Kidney (tissue), 13 donors: ENCODE measurements at regions not wholly inside any gene's neighbourhood (a gene's known extent, or its start where the extent isn't known, plus 50 kb on each side); places are given as distances from the start of the nearest gene placed in this dataset.
"Not testable (repeated sequence)": the region's sequence is repeated elsewhere in the genome, so short reads cannot be mapped to it uniquely, and the experiment has no call there.

Experiments used
- DNase-seq, 5 donors: peaks; one replicate each; pipeline ENCODE4 v3.0.0-alpha.2; 2013 to 2020
- FAIRE-seq: peaks from 2 replicates; lab custom pipeline; 2012; peaks lifted over from hg19 to GRCh38; lab: Jason Lieb, UNC
- H3K27ac ChIP-seq, 2 donors: one replicate each; pipeline ENCODE4 v1.7.0; 2013; ENCODE audit warnings: low read depth in 2 of 2, low read length in 2 of 2, inconsistent platforms in 1 of 2
- H3K27me3 ChIP-seq: one replicate; pipeline ENCODE4 v1.7.1; 2013; ENCODE audit warnings: low read length, inconsistent platforms; ENCODE audit not compliant: control insufficient read depth, insufficient read depth
- H3K36me3 ChIP-seq, 3 donors: one replicate each; pipeline versions ENCODE4 v1.7.0 to v1.7.1; 2013; ENCODE audit warnings: low read length in 3 of 3, control low read depth in 1 of 3, inconsistent platforms in 1 of 3; ENCODE audit not compliant: insufficient read depth in 3 of 3, control insufficient read depth in 2 of 3
- H3K4me1 ChIP-seq, 3 donors: one replicate each; pipeline versions ENCODE4 v1.7.0 to v1.7.1; 2013; ENCODE audit warnings: low read length in 3 of 3, inconsistent platforms in 1 of 3, low read depth in 1 of 3; ENCODE audit not compliant: control insufficient read depth in 2 of 3, insufficient read depth in 2 of 3
- H3K4me3 ChIP-seq, 3 donors: one replicate each; pipeline versions ENCODE4 v1.7.0 to v1.8.1; 2013; ENCODE audit warnings: low read length in 3 of 3, control low read depth in 1 of 3, inconsistent platforms in 1 of 3
- H3K9ac ChIP-seq, 3 donors: one replicate each; pipeline versions ENCODE4 v1.7.0 to v1.7.1; 2013; ENCODE audit warnings: low read length in 3 of 3, control low read depth in 1 of 3, inconsistent platforms in 1 of 3
- H3K9me3 ChIP-seq, 3 donors: one replicate each; pipeline versions ENCODE4 v1.7.0 to v1.7.1; 2013; ENCODE audit warnings: low read length in 3 of 3, control low read depth in 1 of 3, inconsistent platforms in 1 of 3; ENCODE audit not compliant: control insufficient read depth in 2 of 3, insufficient read depth in 1 of 3
- intact Hi-C: fragments of 100-400 bp; cut with DNase I; formaldehyde crosslinking; loops from one replicate; pipeline ENCODE4 v1.11.1; 2022
- TF ChIP-seq, protein P1 (sequence below): IDR thresholded peaks from 3 replicates; pipeline ENCODE4 v1.5.1; 2012; ENCODE audit warnings: mild to moderate bottlenecking, moderate library complexity, borderline replicate concordance; ENCODE audit not compliant: insufficient read depth; ENCODE audit errors: extremely low read depth
- donor health status: control.
- donor health status: control.
- donor health status: control.
- donor health status: control.
- donor health status: control.
- donor health status: DM: yes; HTN: yes; CAD: no.
- donor health status: Normal renal cell carcinoma (clear cell type).

DNA sequence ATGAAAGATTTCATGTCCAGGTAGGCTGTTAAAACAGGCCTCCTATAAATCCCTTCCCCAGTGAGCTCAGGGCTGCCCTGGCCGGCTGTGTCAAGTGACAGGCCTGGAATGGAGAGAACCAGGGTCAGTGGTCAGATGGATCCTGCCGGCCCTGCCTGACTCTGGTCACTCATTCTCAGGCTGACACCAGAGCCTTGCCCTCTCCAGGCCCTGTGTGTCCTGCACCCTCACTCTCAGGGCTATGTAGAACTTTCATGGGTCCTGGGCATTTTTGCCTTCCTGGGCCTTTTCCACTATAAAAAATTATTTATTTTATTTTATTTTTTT lies 82.0 kb upstream of the RGPD5 start:
- Histone ChIP-seq H3K36me3 (no peaks in the 10 kb centered on the region), H3K27ac (no peak overlapping the region), H3K9ac (no peak overlapping the region), H3K9me3 (no peaks in the 10 kb centered on the region), H3K4me1 (no peaks in the 10 kb centered on the region), H3K27me3 (no peaks in the 10 kb centered on the region), H3K4me3 (no peak overlapping the region)
- no peak for DNase-seq
- no peak for FAIRE-seq
- intact Hi-C loops: no loop called here
- TF ChIP-seq, protein P1, sequence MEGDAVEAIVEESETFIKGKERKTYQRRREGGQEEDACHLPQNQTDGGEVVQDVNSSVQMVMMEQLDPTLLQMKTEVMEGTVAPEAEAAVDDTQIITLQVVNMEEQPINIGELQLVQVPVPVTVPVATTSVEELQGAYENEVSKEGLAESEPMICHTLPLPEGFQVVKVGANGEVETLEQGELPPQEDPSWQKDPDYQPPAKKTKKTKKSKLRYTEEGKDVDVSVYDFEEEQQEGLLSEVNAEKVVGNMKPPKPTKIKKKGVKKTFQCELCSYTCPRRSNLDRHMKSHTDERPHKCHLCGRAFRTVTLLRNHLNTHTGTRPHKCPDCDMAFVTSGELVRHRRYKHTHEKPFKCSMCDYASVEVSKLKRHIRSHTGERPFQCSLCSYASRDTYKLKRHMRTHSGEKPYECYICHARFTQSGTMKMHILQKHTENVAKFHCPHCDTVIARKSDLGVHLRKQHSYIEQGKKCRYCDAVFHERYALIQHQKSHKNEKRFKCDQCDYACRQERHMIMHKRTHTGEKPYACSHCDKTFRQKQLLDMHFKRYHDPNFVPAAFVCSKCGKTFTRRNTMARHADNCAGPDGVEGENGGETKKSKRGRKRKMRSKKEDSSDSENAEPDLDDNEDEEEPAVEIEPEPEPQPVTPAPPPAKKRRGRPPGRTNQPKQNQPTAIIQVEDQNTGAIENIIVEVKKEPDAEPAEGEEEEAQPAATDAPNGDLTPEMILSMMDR: no peak

DNA sequence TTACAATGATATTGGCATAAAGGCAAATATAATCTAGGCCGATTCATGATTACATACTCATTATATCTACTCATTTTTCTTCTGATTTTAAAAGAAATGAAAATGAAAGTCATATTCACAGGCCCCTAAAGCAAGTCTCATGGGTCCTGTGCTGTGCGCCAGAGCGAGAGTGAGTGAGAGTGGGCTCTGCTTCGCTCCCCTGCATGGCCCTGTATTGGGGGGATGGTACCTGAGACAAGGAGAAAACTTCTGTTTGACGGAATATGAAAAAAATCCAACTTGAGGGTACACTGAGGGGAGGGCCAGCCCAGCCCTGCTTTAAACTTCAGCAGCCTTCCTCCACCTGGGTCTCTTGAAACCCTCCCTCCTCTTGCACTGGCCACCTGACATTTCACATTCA lies 81.4 kb upstream of the RGPD5 start:
- Histone ChIP-seq H3K4me1 (no peaks in the 10 kb centered on the region), H3K4me3 (no peak overlapping the region), H3K9me3 (no peaks in the 10 kb centered on the region), H3K27ac (no peak overlapping the region), H3K36me3 (no peaks in the 10 kb centered on the region), H3K27me3 (no peaks in the 10 kb centered on the region), H3K9ac (no peak overlapping the region)
- FAIRE-seq (no peak), DNase-seq (peak in 1 of 5 donors; percentile 21)
- TF ChIP-seq, protein P1: no peak
- intact Hi-C loops: no loop called here

DNA sequence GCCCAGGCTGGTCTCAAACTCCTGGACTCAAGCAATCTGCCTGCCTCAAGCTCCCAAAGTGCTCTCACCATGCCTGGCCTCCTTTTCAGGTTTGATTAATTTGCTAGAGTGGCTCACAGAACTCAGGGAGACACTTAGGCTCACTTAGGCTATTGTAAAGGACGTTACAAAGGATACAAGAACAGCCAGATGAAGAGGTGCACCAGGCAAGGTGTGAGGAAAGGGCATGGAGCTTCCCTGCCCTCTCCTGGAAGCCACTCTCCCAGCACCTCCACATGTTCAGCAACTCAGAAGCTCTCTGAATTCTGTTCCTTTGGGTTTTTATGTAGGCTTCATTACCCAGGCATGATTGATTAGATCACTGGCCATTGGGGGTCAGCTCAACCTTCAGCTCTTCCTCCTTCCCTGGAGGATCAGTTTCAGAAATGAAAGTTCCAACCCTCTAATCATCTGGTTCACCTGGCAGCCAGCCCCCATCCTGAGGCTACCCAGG lies 78.7 kb upstream of the RGPD5 start:
- Histone ChIP-seq H3K4me3 (no peak overlapping the region), H3K9me3 (no peaks in the 10 kb centered on the region), H3K27ac (no peak overlapping the region), H3K9ac (no peak overlapping the region), H3K36me3 (no peaks in the 10 kb centered on the region), H3K4me1 (no peaks in the 10 kb centered on the region), H3K27me3 (no peaks in the 10 kb centered on the region)
- FAIRE-seq: no peak
- peak in 4 of 5 donors; percentile 33 to 54 (median 44) for DNase-seq
- TF ChIP-seq, protein P1: peak; percentile 55
- intact Hi-C loops: no loop called here

DNA sequence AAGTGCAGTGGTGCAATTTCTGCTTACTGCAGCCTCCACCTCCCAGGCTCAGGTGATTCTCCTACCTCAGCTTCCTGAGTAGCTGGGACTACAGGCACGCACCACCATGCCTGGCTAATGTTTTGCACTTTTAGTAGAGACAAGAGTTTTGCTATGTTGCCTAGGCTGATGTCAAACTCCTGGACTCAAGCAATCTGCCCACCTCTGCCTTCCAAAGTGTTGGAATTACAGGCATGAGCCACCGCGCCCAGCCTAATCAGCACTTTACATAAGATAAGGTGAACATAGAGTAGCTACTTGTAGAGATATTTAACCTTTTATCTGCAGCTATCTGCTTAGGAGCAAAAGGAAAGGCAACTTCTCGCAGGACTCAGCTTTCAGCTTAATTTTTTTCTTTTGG lies 77.5 kb upstream of the RGPD5 start:
- FAIRE-seq, H3K4me3 ChIP-seq, H3K4me1 ChIP-seq, intact Hi-C loops, H3K9ac ChIP-seq, H3K9me3 ChIP-seq, H3K27me3 ChIP-seq, H3K36me3 ChIP-seq, H3K27ac ChIP-seq: not testable (repeated sequence)
- peak in 1 of 5 donors; percentile 15 for DNase-seq
